H1 (cell line): ENCODE measurements at regions not wholly inside any gene's neighbourhood (a gene's known extent, or its start where the extent isn't known, plus 50 kb on each side); places are given as distances from the start of the nearest gene placed in this dataset.

Source experiments
- BACH1 ChIP-seq: IDR thresholded peaks from 2 replicates; pipeline ENCODE4 v1.6.1; 2012; ENCODE audit warnings: low read length, improper control_type of control experiment
- CEBPB ChIP-seq: IDR thresholded peaks from 2 replicates; pipeline ENCODE4 v1.6.1; 2012; ENCODE audit warnings: low read depth, low read length
- CTCF ChIP-seq, 3 experiments: IDR thresholded peaks; 1 replicate in 2 of 3; 2 replicates in 1 of 3; pipeline versions ENCODE4 v1.5.1 to v1.6.1; 2011; ENCODE audit warnings: low read length in 3 of 3, mild to moderate bottlenecking in 3 of 3, inconsistent platforms in 2 of 3, low read depth in 1 of 3, moderate library complexity in 1 of 3; ENCODE audit not compliant: insufficient read depth in 1 of 3; ENCODE audit errors: control extremely low read depth in 1 of 3
- GABPA ChIP-seq: IDR thresholded peaks from 2 replicates; pipeline ENCODE4 v1.6.1; 2011; ENCODE audit warnings: mild to moderate bottlenecking, low read length, moderate library complexity, borderline replicate concordance; ENCODE audit not compliant: insufficient read depth
- KDM5A ChIP-seq: fragments of 200-600 bp; IDR thresholded peaks from 2 replicates; pipeline ENCODE4 v1.7.1; 2012; ENCODE audit warnings: mild to moderate bottlenecking, low read length, inconsistent platforms, mixed read lengths
- NRF1 ChIP-seq: IDR thresholded peaks from 2 replicates; pipeline ENCODE4 v1.6.1; 2011; ENCODE audit warnings: mild to moderate bottlenecking, low read depth, low read length, improper control_type of control experiment
- POLR2AphosphoS5 ChIP-seq: IDR thresholded peaks from 2 replicates; pipeline ENCODE4 v1.6.1; 2011; ENCODE audit warnings: low read depth, low read length
- SRF ChIP-seq: IDR thresholded peaks from 2 replicates; pipeline ENCODE4 v1.6.1; 2011; ENCODE audit warnings: mild to moderate bottlenecking, low read depth, low read length, moderate library complexity
- TCF12 ChIP-seq: IDR thresholded peaks from 2 replicates; pipeline ENCODE4 v1.6.1; 2011; ENCODE audit warnings: low read depth, mild to moderate bottlenecking, low read length
- ZNF274 ChIP-seq: IDR thresholded peaks from 2 replicates; pipeline ENCODE4 v1.7.0; 2012; ENCODE audit warnings: low read length, borderline replicate concordance; ENCODE audit errors: extremely low read depth
- TF ChIP-seq, protein P1 (sequence below): IDR thresholded peaks from 2 replicates; pipeline ENCODE4 v1.6.1; 2012; ENCODE audit warnings: inconsistent platforms

GRCh38 chr5:77906806-77907205 lies 130.7 kb upstream of the TBCA start:
- no peak for TF ChIP-seq ZNF274
- TF ChIP-seq CTCF (IDR thresholded peaks at IDR 0.05; ENCODE audit: control extremely low read depth in 1 of 3, insufficient read depth in 1 of 3, low read depth in 1 of 3, low read length in 3 of 3): no peak
- TF ChIP-seq, protein P1, sequence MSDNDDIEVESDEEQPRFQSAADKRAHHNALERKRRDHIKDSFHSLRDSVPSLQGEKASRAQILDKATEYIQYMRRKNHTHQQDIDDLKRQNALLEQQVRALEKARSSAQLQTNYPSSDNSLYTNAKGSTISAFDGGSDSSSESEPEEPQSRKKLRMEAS: no peak
- no peak for TF ChIP-seq KDM5A
- TF ChIP-seq CEBPB: no peak
- TF ChIP-seq POLR2AphosphoS5: no peak
- no peak for TF ChIP-seq BACH1
- no peak for TF ChIP-seq NRF1
- no peak for TF ChIP-seq SRF
- no peak for TF ChIP-seq TCF12
- TF ChIP-seq GABPA: no peak
